ENCODE measurements at regions not wholly inside any gene's neighbourhood (a gene's known extent, or its start where the extent isn't known, plus 50 kb on each side); places are given as distances from the start of the nearest gene placed in this dataset.

DNA sequence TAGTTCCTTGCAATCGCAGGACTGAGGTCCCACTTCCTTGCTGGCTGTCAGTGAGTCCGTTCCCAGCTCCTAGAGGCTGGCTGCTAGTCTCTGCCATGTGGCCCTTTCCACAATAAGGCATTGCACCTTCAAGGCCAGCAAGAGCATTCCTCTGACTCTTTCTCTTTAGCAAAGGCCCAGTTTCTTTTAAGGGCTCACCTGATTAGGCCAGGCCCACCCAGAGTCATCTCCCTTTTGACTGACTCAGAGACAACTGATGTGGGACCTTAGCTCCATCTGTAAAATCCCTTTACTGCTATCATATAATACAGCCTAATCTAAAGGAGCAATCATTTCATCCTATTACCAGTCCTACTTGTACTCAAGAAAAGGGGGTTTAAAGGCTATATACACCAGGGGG is 278.2 kb downstream of the SLC4A3 start:
- BruUV-seq (replicated peaks) = no TSS peak

GRCh38 chr2:219906114-219907010 is 278.9 kb downstream of the SLC4A3 start:
- H3K9me1 ChIP-seq (ENCODE audit: control insufficient read depth, insufficient read depth, low read length) = no peaks in the 10 kb centered on the region
- H3K27me3 ChIP-seq (ENCODE audit: control insufficient read depth in 2 of 2, insufficient read depth in 2 of 2, low read length in 2 of 2) = no peaks in the 10 kb centered on the region
- no peak overlapping the region for H2AFZ ChIP-seq (ENCODE audit: low read depth, low read length)
- no peak for DNase-seq (ENCODE audit: extremely low read depth in 1 of 4, low spot score in 3 of 4)
- intact Hi-C loops (cut with micrococcal nuclease) (no loop called here), in situ Hi-C loops (cut with MboI) (no loop called here)
- FAIRE-seq = no peak
- H3K4me3 ChIP-seq = no peak overlapping the region
- H3K4me2 ChIP-seq (ENCODE audit: insufficient read depth, low read length) = no peak overlapping the region
- no TSS peak for BruUV-seq (replicated peaks)
- POLR2A ChIA-PET = no interaction called here
- under 1% methylated on average over 7 of the region's 7 CpGs for WGBS (ENCODE audit: insufficient coverage, low coverage, missing lambda C conversion rate)
- ATAC-seq = no peak
- no peaks in the 10 kb centered on the region for H3K36me3 ChIP-seq (ENCODE audit: control insufficient read depth, insufficient read depth, low read length)
- no peaks in the 10 kb centered on the region for H3K4me1 ChIP-seq (replicated peaks in 1 of 2; ENCODE audit: control insufficient read depth in 2 of 2, insufficient read depth in 2 of 2, low read length in 2 of 2)
- H4K20me1 ChIP-seq (replicated peaks; ENCODE audit: control insufficient read depth, insufficient read depth, low read length) = no peaks in the 10 kb centered on the region
- no peak overlapping the region for H3K9ac ChIP-seq (ENCODE audit: insufficient read depth in 1 of 2, low read depth in 2 of 2, low read length in 2 of 2)
- no peaks in the 10 kb centered on the region for H3K79me2 ChIP-seq (ENCODE audit: control insufficient read depth, insufficient read depth, low read length)
- CTCF ChIA-PET (ENCODE audit: low intra/inter-chr PET ratio) = no interaction called here
- 0 out of 2 replicates have a peak, but pooled peaks have one; percentile 7 for TF ChIP-seq ZNF316 (IDR thresholded peaks at IDR 0.05)
- TF ChIP-seq DDX20 (tag; IDR thresholded peaks at IDR 0.05; ENCODE audit: low read depth) = no peak
- H3K27ac ChIP-seq (ENCODE audit: extremely low read depth, low read depth, low read length) = no peak overlapping the region
- H3K9me3 ChIP-seq (replicated peaks; ENCODE audit: control insufficient read depth, insufficient read depth, low read depth, low read length) = no peaks in the 10 kb centered on the region

More for the DNA sequence above, 278.2 kb downstream of the SLC4A3 start:
- no peak for DNase-seq (ENCODE audit: extremely low read depth in 1 of 4, low spot score in 3 of 4)
- no peak overlapping the region for H3K4me3 ChIP-seq
- intact Hi-C loops (cut with micrococcal nuclease) = no loop called here
- no peaks in the 10 kb centered on the region for H3K79me2 ChIP-seq (ENCODE audit: control insufficient read depth, insufficient read depth, low read length)
- H3K27ac ChIP-seq (ENCODE audit: extremely low read depth, low read depth, low read length) = no peak overlapping the region
- no peaks in the 10 kb centered on the region for H3K36me3 ChIP-seq (ENCODE audit: control insufficient read depth, insufficient read depth, low read length)
- WGBS (ENCODE audit: insufficient coverage, low coverage, missing lambda C conversion rate) = 0% methylated on average over 2 of the region's 2 CpGs
- no peak for FAIRE-seq
- ATAC-seq = no peak
- H3K27me3 ChIP-seq (ENCODE audit: control insufficient read depth in 2 of 2, insufficient read depth in 2 of 2, low read length in 2 of 2) = no peaks in the 10 kb centered on the region
- POLR2A ChIA-PET = no interaction called here
- no peak overlapping the region for H3K9ac ChIP-seq (ENCODE audit: insufficient read depth in 1 of 2, low read depth in 2 of 2, low read length in 2 of 2)
- peak; percentile 95 for TF ChIP-seq ZNF134 (CRISPR knock-in tag; conservative IDR thresholded peaks at IDR 0.05)
- TF ChIP-seq EP400 (IDR thresholded peaks at IDR 0.05) = no peak
- no peaks in the 10 kb centered on the region for H4K20me1 ChIP-seq (replicated peaks; ENCODE audit: control insufficient read depth, insufficient read depth, low read length)
- in situ Hi-C loops (cut with MboI) = no loop called here
- no peak overlapping the region for H2AFZ ChIP-seq (ENCODE audit: low read depth, low read length)
- H3K9me3 ChIP-seq (replicated peaks; ENCODE audit: control insufficient read depth, insufficient read depth, low read depth, low read length) = no peaks in the 10 kb centered on the region
- no peak overlapping the region for H3K4me2 ChIP-seq (ENCODE audit: insufficient read depth, low read length)
- CTCF ChIA-PET (ENCODE audit: low intra/inter-chr PET ratio) = no interaction called here
- H3K4me1 ChIP-seq (replicated peaks in 1 of 2; ENCODE audit: control insufficient read depth in 2 of 2, insufficient read depth in 2 of 2, low read length in 2 of 2) = no peaks in the 10 kb centered on the region
- H3K9me1 ChIP-seq (ENCODE audit: control insufficient read depth, insufficient read depth, low read length) = no peaks in the 10 kb centered on the region

Data from K562 (cell line).